Esophagus muscularis mucosa (tissue), 3 donors: ENCODE measurements at regions not wholly inside any gene's neighbourhood (a gene's known extent, or its start where the extent isn't known, plus 50 kb on each side); places are given as distances from the start of the nearest gene placed in this dataset.

Experiments used
- CTCF ChIP-seq, 3 experiments: fragments of 200-600 bp in 2 of 3; fragments of 450-650 bp in 1 of 3; sonication (generic) in 2 of 3; IDR thresholded peaks; one replicate each; pipeline ENCODE4 v1.5.1; 2017 to 2019; ENCODE audit warnings: antibody characterized with exemption in 3 of 3, mild to moderate bottlenecking in 2 of 3, moderate library complexity in 1 of 3
- EP300 ChIP-seq: sonication (generic); formaldehyde crosslinking; IDR thresholded peaks from one replicate; pipeline ENCODE4 v1.6.1; 2017; ENCODE audit warnings: antibody characterized with exemption

GRCh38 chr10:4151466-4151865 lies 366.5 kb upstream of the KLF6 start:
- TF ChIP-seq CTCF (IDR thresholded peaks at IDR 0.05) (no peak), EP300 (no peak)
